Calu3 (cell line): ENCODE measurements at regions not wholly inside any gene's neighbourhood (a gene's known extent, or its start where the extent isn't known, plus 50 kb on each side); places are given as distances from the start of the nearest gene placed in this dataset.

ENCODE experiments used
- BruUV-seq: library from RNA; stranded (reverse); fragments of 400-500 nt; replicated peaks from 2 replicates; lab custom pipeline; 2021; lab: Mats Ljungman, UMichigan
- CTCF ChIA-PET: fragments of 300-600 bp; sonication (Branson Sonifier 250); formaldehyde crosslinking; loops from one replicate; lab custom pipeline; 2022; ENCODE audit warnings: antibody characterized with exemption; lab: Charles Lee
- DNase-seq: peaks from one replicate; pipeline ENCODE4 v3.0.0; 2022
- H3K27ac Mint-ChIP-seq: one replicate; pipeline ENCODE4 v1.8.0; 2022; ENCODE audit warnings: mixed read lengths; ENCODE audit not compliant: unreplicated experiment
- H3K27me3 Mint-ChIP-seq: one replicate; pipeline ENCODE4 v1.8.0; 2022; ENCODE audit warnings: mixed read lengths; ENCODE audit not compliant: unreplicated experiment
- H3K36me3 Mint-ChIP-seq: one replicate; pipeline ENCODE4 v1.8.0; 2022; ENCODE audit warnings: mild to moderate bottlenecking, moderate library complexity, mixed read lengths; ENCODE audit not compliant: insufficient read depth, unreplicated experiment
- H3K4me1 Mint-ChIP-seq: one replicate; pipeline ENCODE4 v1.8.0; 2022; ENCODE audit warnings: mild to moderate bottlenecking, low read depth, mixed read lengths; ENCODE audit not compliant: unreplicated experiment
- H3K4me3 Mint-ChIP-seq: one replicate; pipeline ENCODE4 v1.8.0; 2022; ENCODE audit warnings: mild to moderate bottlenecking, low read depth, moderate library complexity, mixed read lengths; ENCODE audit not compliant: unreplicated experiment
- H3K9me3 Mint-ChIP-seq: one replicate; pipeline ENCODE4 v1.8.0; 2022; ENCODE audit warnings: low read depth, mixed read lengths; ENCODE audit not compliant: unreplicated experiment
- intact Hi-C: fragments of 100-400 bp; cut with micrococcal nuclease; formaldehyde crosslinking; loops from one replicate; pipeline ENCODE4 v1.10.0; 2022; ENCODE audit not compliant: unreplicated experiment
- TF ChIP-seq, protein P1 (sequence below): fragments of 200-600 bp; IDR thresholded peaks from one replicate; pipeline ENCODE4 v1.8.0; 2022; ENCODE audit warnings: antibody characterized with exemption; ENCODE audit not compliant: unreplicated experiment

DNA sequence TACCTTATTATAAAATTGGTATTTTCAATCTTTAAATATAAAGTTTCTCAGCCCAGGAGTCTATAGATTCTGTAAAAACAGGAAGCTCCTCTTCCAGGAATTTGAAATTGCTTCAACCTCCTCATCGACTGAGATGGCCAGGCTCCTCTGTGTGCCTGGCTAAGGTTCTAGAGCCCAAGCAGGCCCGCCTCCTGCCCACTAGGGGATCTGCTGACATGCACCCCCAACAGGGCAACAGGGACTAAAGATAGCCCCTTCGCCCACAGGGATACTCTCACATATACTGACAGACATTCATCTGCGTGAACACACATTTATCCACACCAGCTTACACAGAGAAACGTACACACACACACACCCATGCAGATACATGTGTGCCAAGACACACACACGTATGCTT lies 183.1 kb upstream of the TLE3 start:
- DNase-seq = no peak
- TF ChIP-seq, protein P1, sequence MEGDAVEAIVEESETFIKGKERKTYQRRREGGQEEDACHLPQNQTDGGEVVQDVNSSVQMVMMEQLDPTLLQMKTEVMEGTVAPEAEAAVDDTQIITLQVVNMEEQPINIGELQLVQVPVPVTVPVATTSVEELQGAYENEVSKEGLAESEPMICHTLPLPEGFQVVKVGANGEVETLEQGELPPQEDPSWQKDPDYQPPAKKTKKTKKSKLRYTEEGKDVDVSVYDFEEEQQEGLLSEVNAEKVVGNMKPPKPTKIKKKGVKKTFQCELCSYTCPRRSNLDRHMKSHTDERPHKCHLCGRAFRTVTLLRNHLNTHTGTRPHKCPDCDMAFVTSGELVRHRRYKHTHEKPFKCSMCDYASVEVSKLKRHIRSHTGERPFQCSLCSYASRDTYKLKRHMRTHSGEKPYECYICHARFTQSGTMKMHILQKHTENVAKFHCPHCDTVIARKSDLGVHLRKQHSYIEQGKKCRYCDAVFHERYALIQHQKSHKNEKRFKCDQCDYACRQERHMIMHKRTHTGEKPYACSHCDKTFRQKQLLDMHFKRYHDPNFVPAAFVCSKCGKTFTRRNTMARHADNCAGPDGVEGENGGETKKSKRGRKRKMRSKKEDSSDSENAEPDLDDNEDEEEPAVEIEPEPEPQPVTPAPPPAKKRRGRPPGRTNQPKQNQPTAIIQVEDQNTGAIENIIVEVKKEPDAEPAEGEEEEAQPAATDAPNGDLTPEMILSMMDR = no peak
- BruUV-seq = no TSS peak
- Mint-ChIP-seq H3K27ac (no peak overlapping the region), H3K9me3 (peaks cover 4% of the 10 kb centered on the region), H3K4me3 (no peak overlapping the region), H3K27me3 (peaks cover 37% of the 10 kb centered on the region), H3K36me3 (no peaks in the 10 kb centered on the region), H3K4me1 (no peaks in the 10 kb centered on the region)
- intact Hi-C loops = no loop called here
- CTCF ChIA-PET = no interaction called here

DNA sequence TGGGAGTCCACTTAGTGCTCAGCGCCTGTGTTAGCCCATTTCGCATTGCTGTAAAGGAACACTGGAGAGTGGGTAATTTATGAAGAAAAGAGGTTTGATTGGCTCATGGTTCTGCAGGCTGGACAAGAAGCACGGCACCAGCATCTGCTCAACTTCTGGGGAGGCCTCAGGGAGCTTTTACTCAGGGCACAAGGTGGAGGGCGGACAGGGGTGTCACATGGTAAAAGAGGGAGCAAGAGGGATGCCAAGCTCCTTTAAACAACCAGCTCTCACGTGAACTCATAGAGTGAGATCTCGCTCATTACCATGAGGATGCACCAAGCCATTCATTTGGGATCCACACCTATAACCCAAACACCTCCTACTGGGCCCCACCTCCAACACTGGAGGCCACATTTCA lies 181.4 kb upstream of the TLE3 start:
- H3K36me3 Mint-ChIP-seq = no peaks in the 10 kb centered on the region
- peaks cover 4% of the 10 kb centered on the region for H3K9me3 Mint-ChIP-seq
- intact Hi-C loops = no loop called here
- DNase-seq = no peak
- no peak overlapping the region for H3K27ac Mint-ChIP-seq
- H3K4me3 Mint-ChIP-seq = no peak overlapping the region
- CTCF ChIA-PET = no interaction called here
- no peaks in the 10 kb centered on the region for H3K4me1 Mint-ChIP-seq
- TF ChIP-seq, protein P1 = no peak
- H3K27me3 Mint-ChIP-seq = peaks cover 37% of the 10 kb centered on the region
- BruUV-seq = no TSS peak

DNA sequence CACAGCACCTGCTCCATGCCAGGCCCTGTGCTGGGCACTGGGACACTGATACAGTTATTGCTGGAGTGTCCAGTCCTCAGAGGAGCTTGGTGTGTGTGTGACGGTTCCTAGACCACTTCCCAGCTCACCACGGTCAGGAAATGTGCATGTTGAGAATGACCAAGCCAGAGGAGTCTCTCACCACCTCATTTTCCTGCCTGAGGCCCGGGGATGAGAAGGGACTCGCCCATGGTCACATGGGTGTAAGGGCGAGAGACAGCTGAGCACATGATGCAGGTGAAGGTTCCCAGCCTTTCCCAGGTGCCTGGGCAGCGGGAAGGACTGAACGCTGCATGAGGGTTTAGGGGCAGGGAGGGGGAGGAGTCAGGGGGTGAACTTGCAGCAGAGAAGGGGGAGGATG lies 180.9 kb upstream of the TLE3 start:
- Mint-ChIP-seq H3K4me3 (no peak overlapping the region), H3K27me3 (peaks cover 37% of the 10 kb centered on the region), H3K9me3 (peaks cover 4% of the 10 kb centered on the region), H3K27ac (no peak overlapping the region), H3K36me3 (no peaks in the 10 kb centered on the region), H3K4me1 (no peaks in the 10 kb centered on the region)
- TF ChIP-seq, protein P1 = no peak
- no TSS peak for BruUV-seq
- intact Hi-C loops = no loop called here
- DNase-seq = no peak
- CTCF ChIA-PET = interaction anchor here (0.6 to 0.9 kb wide), 3 partner anchors 9 to 775 kb away, joined by 3 read pairs; no protein-coding TSS in a partner anchor

DNA sequence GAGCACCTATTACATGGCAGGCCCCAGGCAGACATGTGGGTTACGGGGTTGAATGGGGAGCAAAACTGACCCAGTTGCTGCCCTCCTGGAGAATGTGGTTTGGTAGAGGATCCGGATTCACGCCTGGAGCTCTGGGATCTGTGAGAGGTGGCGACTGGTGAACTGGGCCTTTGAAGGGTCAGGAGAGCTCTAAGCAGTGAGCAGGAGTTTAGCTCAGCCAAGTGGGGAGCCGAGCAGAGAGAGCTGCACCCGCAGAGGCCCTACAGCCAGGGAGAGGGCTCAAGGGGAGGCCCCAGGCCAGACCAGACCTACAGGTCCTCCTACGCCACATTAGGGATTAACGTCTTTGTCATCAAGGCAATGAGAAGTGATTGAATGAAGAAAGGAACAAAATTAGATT lies 179.8 kb upstream of the TLE3 start:
- H3K9me3 Mint-ChIP-seq = peaks cover 1% of the 10 kb centered on the region
- H3K36me3 Mint-ChIP-seq = no peaks in the 10 kb centered on the region
- intact Hi-C loops = no loop called here
- no TSS peak for BruUV-seq
- CTCF ChIA-PET = no interaction called here
- TF ChIP-seq, protein P1 = no peak
- H3K27ac Mint-ChIP-seq = no peak overlapping the region
- no peak for DNase-seq
- H3K4me1 Mint-ChIP-seq = no peaks in the 10 kb centered on the region
- H3K4me3 Mint-ChIP-seq = no peak overlapping the region
- peaks cover 26% of the 10 kb centered on the region for H3K27me3 Mint-ChIP-seq
